ENCODE measurements at regions not wholly inside any gene's neighbourhood (a gene's known extent, or its start where the extent isn't known, plus 50 kb on each side); places are given as distances from the start of the nearest gene placed in this dataset.

- 39 to 55% (median 46%) methylated on average over 3 to 4 of the region's 4 CpGs for WGBS, 5 donors
These were observed 1465.7 kb upstream of the DIAPH2 start for GRCh38 chrX:95218976-95219375.

GRCh38 chrX:95248386-95248785 is 1436.3 kb upstream of the DIAPH2 start:
- Histone ChIP-seq H3K27ac (no peak overlapping the region), H3K36me3 (no peaks in the 10 kb centered on the region), H3K27me3 (replicated peaks in 1 of 7) (no peaks in the 10 kb centered on the region), H3K4me3 (no peak overlapping the region), H3K4me1 (no peaks in the 10 kb centered on the region), H3K9me3 (peaks cover 0 to 17% (median 0%) of the 10 kb centered on the region in 8 donors)
- TF ChIP-seq POLR2AphosphoS5 (IDR thresholded peaks at IDR 0.05) (no peak), CTCF (IDR thresholded peaks at IDR 0.05 in 8 of 11, conservative IDR thresholded peaks at IDR 0.05 in 3 of 11) (no peak), POLR2A (IDR thresholded peaks at IDR 0.05) (no peak)
- no peak for DNase-seq
- intact Hi-C loops (cut with DNase I; ENCODE audit: low total_unique reads): no loop called here
- 72 to 93% (median 83%) methylated on average over 2 of the region's 2 CpGs for WGBS, 5 donors

More at GRCh38 chrX:95218976-95219375, 1465.7 kb upstream of the DIAPH2 start:
- Histone ChIP-seq H3K27ac (no peak overlapping the region), H3K27me3 (replicated peaks in 1 of 7) (no peaks in the 10 kb centered on the region), H3K36me3 (no peaks in the 10 kb centered on the region), H3K9me3 (peaks cover 0 to 2% (median 0%) of the 10 kb centered on the region in 8 donors), H3K4me1 (no peaks in the 10 kb centered on the region), H3K4me3 (no peak overlapping the region)
- no peak for DNase-seq
- TF ChIP-seq POLR2A (IDR thresholded peaks at IDR 0.05) (no peak), CTCF (IDR thresholded peaks at IDR 0.05 in 8 of 11, conservative IDR thresholded peaks at IDR 0.05 in 3 of 11) (no peak), POLR2AphosphoS5 (IDR thresholded peaks at IDR 0.05) (no peak)
- intact Hi-C loops (cut with DNase I; ENCODE audit: low total_unique reads): no loop called here

GRCh38 chrX:95290455-95290854 is 1394.2 kb upstream of the DIAPH2 start:
- no peaks in the 10 kb centered on the region for H3K27me3 ChIP-seq (replicated peaks in 1 of 7)
- TF ChIP-seq CTCF (IDR thresholded peaks at IDR 0.05 in 8 of 11, conservative IDR thresholded peaks at IDR 0.05 in 3 of 11) (no peak), POLR2A (IDR thresholded peaks at IDR 0.05) (no peak), POLR2AphosphoS5 (IDR thresholded peaks at IDR 0.05) (no peak)
- H3K4me1 ChIP-seq: no peaks in the 10 kb centered on the region
- intact Hi-C loops (cut with DNase I; ENCODE audit: low total_unique reads): no loop called here
- DNase-seq: no peak
- H3K4me3 ChIP-seq: no peak overlapping the region
- H3K27ac ChIP-seq: no peak overlapping the region
- 65 to 93% (median 70%) methylated on average over 3 of the region's 3 CpGs for WGBS, 5 donors
- H3K9me3 ChIP-seq: peaks cover 0 to 4% (median 0%) of the 10 kb centered on the region in 8 donors
- H3K36me3 ChIP-seq: no peaks in the 10 kb centered on the region

GRCh38 chrX:95291561-95291960 is 1393.1 kb upstream of the DIAPH2 start:
- Histone ChIP-seq H3K27me3 (replicated peaks in 1 of 7) (no peaks in the 10 kb centered on the region), H3K36me3 (no peaks in the 10 kb centered on the region), H3K9me3 (peaks cover 0 to 9% (median 0%) of the 10 kb centered on the region in 8 donors), H3K4me1 (no peaks in the 10 kb centered on the region), H3K4me3 (no peak overlapping the region), H3K27ac (no peak overlapping the region)
- DNase-seq: no peak
- TF ChIP-seq CTCF (IDR thresholded peaks at IDR 0.05 in 8 of 11, conservative IDR thresholded peaks at IDR 0.05 in 3 of 11): no peak
- TF ChIP-seq POLR2A (IDR thresholded peaks at IDR 0.05): no peak
- no peak for TF ChIP-seq POLR2AphosphoS5 (IDR thresholded peaks at IDR 0.05)
- intact Hi-C loops (cut with DNase I; ENCODE audit: low total_unique reads): no loop called here

Measured in spleen (tissue), 11 donors.